Stimulated activated CD4-positive, alpha-beta T cell treated with anti-CD3 and anti-CD28 coated beads, Interleukin-4, amount 100 ng/mL, for 24 hours (primary cell): ENCODE measurements at regions not wholly inside any gene's neighbourhood (a gene's known extent, or its start where the extent isn't known, plus 50 kb on each side); places are given as distances from the start of the nearest gene placed in this dataset.

Experiments used
- DNase-seq: peaks from one replicate; pipeline ENCODE4 v3.0.0-alpha.2; 2020

GRCh38 chr2:144854596-144854995 lies 334.7 kb upstream of the ZEB2 start:
- no peak for DNase-seq

GRCh38 chr2:144849612-144850011 lies 329.7 kb upstream of the ZEB2 start:
- DNase-seq = no peak

GRCh38 chr2:144848423-144848822 lies 328.5 kb upstream of the ZEB2 start:
- DNase-seq = no peak

- DNase-seq = no peak
These were observed 327.6 kb upstream of the ZEB2 start for GRCh38 chr2:144847347-144848080.

- DNase-seq = no peak
These were observed 316.9 kb upstream of the ZEB2 start for GRCh38 chr2:144836635-144837350.

GRCh38 chr2:144835634-144836350 lies 315.9 kb upstream of the ZEB2 start:
- no peak for DNase-seq

- DNase-seq = no peak
These were observed 315.2 kb upstream of the ZEB2 start for GRCh38 chr2:144834998-144835633.

GRCh38 chr2:144834363-144834762 lies 314.4 kb upstream of the ZEB2 start:
- no peak for DNase-seq

- no peak for DNase-seq
These were observed 313.2 kb upstream of the ZEB2 start for GRCh38 chr2:144833075-144833637.

- DNase-seq = no peak
These were observed 312.1 kb upstream of the ZEB2 start for GRCh38 chr2:144832048-144832447.

GRCh38 chr2:144830543-144830942 lies 310.6 kb upstream of the ZEB2 start:
- no peak for DNase-seq

- no peak for DNase-seq
These were observed 307.5 kb upstream of the ZEB2 start for GRCh38 chr2:144827404-144827803.

- no peak for DNase-seq
These were observed 306.2 kb upstream of the ZEB2 start for GRCh38 chr2:144826105-144826504.

GRCh38 chr2:144825331-144826020 lies 305.6 kb upstream of the ZEB2 start:
- DNase-seq = no peak

GRCh38 chr2:144824306-144825080 lies 304.6 kb upstream of the ZEB2 start:
- DNase-seq = no peak

- no peak for DNase-seq
These were observed 303.0 kb upstream of the ZEB2 start for GRCh38 chr2:144822966-144823365.

GRCh38 chr2:144812288-144812687 lies 292.4 kb upstream of the ZEB2 start:
- DNase-seq = no peak

- DNase-seq = no peak
These were observed 281.8 kb upstream of the ZEB2 start for GRCh38 chr2:144801766-144802165.

- no peak for DNase-seq
These were observed 281.4 kb upstream of the ZEB2 start for GRCh38 chr2:144801325-144801724.

GRCh38 chr2:144798989-144799388 lies 279.1 kb upstream of the ZEB2 start:
- no peak for DNase-seq

- no peak for DNase-seq
These were observed 278.1 kb upstream of the ZEB2 start for GRCh38 chr2:144798034-144798433.

- no peak for DNase-seq
These were observed 277.0 kb upstream of the ZEB2 start for GRCh38 chr2:144796936-144797335.
